Kidney tubule cell (primary cell): ENCODE measurements at regions not wholly inside any gene's neighbourhood (a gene's known extent, or its start where the extent isn't known, plus 50 kb on each side); places are given as distances from the start of the nearest gene placed in this dataset.

Source experiments
- DNase-seq: peaks from one replicate; pipeline ENCODE4 v3.0.0-alpha.2; 2018; ENCODE audit warnings: low spot score

- DNase-seq = no peak
Measured at GRCh38 chr6:104574135-104574750, 285.5 kb downstream of the HACE1 start.

- DNase-seq = no peak
Measured at GRCh38 chr6:104573350-104573749, 286.4 kb downstream of the HACE1 start.

- peak; percentile 20 for DNase-seq
Measured at GRCh38 chr6:104572901-104573300, 286.8 kb downstream of the HACE1 start.

- no peak for DNase-seq
Measured at GRCh38 chr6:104566411-104566810, 293.3 kb downstream of the HACE1 start.

- no peak for DNase-seq
Measured at GRCh38 chr6:104563306-104563705, 296.4 kb downstream of the HACE1 start.

- no peak for DNase-seq
Measured at GRCh38 chr6:104559435-104560202, 300.1 kb downstream of the HACE1 start.

- no peak for DNase-seq
Measured at GRCh38 chr6:104558746-104559145, 301.0 kb downstream of the HACE1 start.

GRCh38 chr6:104548297-104548696, 311.4 kb downstream of the HACE1 start:
- no peak for DNase-seq

GRCh38 chr6:104541411-104541810, 318.3 kb downstream of the HACE1 start:
- DNase-seq = no peak

- peak; percentile 16 for DNase-seq
Measured at GRCh38 chr6:104540743-104541142, 319.0 kb downstream of the HACE1 start.

GRCh38 chr6:104539173-104539572, 320.5 kb downstream of the HACE1 start:
- no peak for DNase-seq

- DNase-seq = no peak
Measured at GRCh38 chr6:104537872-104538271, 321.8 kb downstream of the HACE1 start.

GRCh38 chr6:104537180-104537579, 322.5 kb downstream of the HACE1 start:
- DNase-seq = peak; percentile 35

- no peak for DNase-seq
Measured at GRCh38 chr6:104532462-104532861, 327.3 kb downstream of the HACE1 start.

GRCh38 chr6:104531646-104532045, 328.1 kb downstream of the HACE1 start:
- DNase-seq = peak; percentile 4

- DNase-seq = no peak
Measured at GRCh38 chr6:104527761-104528415, 331.8 kb downstream of the HACE1 start.

GRCh38 chr6:104527311-104527710, 332.4 kb downstream of the HACE1 start:
- DNase-seq = no peak

GRCh38 chr6:104526376-104526775, 333.3 kb downstream of the HACE1 start:
- DNase-seq = no peak

- peak; percentile 77 for DNase-seq
Measured at GRCh38 chr6:104525677-104526322, 333.9 kb downstream of the HACE1 start.

- no peak for DNase-seq
Measured at GRCh38 chr6:104522533-104522932, 337.2 kb downstream of the HACE1 start.

GRCh38 chr6:104521176-104521575, 338.5 kb downstream of the HACE1 start:
- DNase-seq = no peak

- DNase-seq = no peak
Measured at GRCh38 chr6:104519566-104519965, 340.2 kb downstream of the HACE1 start.

- DNase-seq = no peak
Measured at GRCh38 chr6:104509355-104509754, 350.4 kb downstream of the HACE1 start.
